Hematopoietic multipotent progenitor cell treated with erythropoietin and hydrocortisone succinate and interleukin-3 and kit ligand, for 17 days (in vitro differentiated cells): ENCODE measurements at regions not wholly inside any gene's neighbourhood (a gene's known extent, or its start where the extent isn't known, plus 50 kb on each side); places are given as distances from the start of the nearest gene placed in this dataset.

Experiments used
- DNase-seq: peaks from one replicate; pipeline ENCODE4 v3.0.0-alpha.2; 2015; ENCODE audit warnings: low spot score

- no peak for DNase-seq
Observed at GRCh38 chr2:41483982-41484857, 563.6 kb upstream of the PKDCC start.

- no peak for DNase-seq
Observed at GRCh38 chr2:41484858-41485234, 563.0 kb upstream of the PKDCC start.

DNA sequence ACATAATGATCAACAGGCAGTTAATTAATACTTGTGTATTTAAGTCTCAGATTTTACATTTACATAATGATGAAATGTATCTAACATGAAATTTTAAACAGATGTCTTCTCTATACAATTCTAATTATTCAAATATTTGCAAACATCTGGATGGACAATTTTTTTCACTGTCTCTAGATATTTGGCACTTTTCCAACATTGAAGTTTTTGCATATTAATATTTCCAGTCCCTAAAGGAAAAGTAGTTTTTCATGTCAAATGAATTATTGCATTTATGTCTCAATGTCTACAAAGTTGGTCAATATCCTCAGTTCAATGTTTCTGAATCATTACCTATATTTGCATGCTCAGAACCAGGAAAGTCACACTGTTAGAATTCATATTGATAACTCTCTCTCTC, 560.9 kb upstream of the PKDCC start:
- DNase-seq, result no peak

- DNase-seq, result no peak
Observed at GRCh38 chr2:41488888-41489287, 558.9 kb upstream of the PKDCC start.

GRCh38 chr2:41489638-41490037, 558.2 kb upstream of the PKDCC start:
- DNase-seq, result no peak

DNA sequence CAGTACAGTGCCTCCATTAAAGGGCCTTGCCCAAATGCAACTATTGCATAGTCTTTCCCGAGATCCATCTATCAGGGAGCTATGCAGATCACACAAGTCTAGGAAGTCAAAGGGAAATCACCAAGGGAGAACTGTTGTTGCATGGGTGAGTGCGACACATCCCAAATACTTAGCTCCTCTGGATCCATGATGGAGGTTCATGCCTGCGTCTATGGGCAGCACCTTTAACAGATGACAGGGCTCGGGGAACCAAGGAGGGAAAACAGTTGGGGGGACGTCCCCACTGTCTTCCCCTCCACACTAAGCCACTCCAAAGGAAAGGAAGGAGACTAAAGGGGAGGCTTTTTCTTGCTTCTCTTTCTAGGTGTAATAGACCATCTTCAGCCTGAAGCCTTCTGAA, 552.8 kb upstream of the PKDCC start:
- DNase-seq, result no peak

- no peak for DNase-seq
Observed at GRCh38 chr2:41496908-41497307, 550.9 kb upstream of the PKDCC start.

DNA sequence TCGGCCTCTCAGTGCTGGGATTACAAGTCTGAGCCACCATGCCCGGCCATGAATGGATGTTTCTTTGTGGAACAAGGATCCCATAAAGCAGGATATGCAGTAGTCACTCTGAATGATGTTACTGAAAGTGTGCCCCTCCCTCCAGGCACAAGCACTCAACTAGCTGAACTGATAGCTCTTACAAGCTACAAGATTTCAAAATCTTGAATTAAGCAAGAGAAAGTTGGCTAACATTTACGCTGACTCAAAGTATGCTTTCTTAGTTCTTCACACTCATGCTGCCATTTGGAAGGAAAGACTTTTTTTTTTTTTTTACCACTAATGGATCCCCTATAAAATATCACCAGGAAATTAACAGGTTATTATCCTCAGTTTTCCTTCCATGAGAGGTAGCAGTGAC, 549.0 kb upstream of the PKDCC start:
- no peak for DNase-seq

- no peak for DNase-seq
Observed at GRCh38 chr2:41500895-41501294, 546.9 kb upstream of the PKDCC start.

DNA sequence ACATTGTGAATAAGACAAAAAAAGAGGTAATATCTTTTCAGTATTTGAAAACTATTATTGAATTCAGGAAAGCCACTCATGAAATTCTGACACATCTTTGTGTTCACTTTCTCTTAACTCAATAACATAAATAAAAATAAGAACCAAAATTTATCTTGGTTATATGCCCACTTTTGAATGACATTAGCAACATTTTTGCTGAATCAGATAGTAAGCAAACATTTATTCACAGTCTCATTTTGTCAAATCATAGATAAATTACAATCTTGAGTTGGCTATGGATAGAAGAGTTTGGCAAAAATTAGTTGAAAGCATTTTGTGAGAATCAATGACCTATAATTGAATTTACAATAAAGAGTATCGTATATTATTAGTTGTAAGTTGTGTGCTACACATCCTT, 545.1 kb upstream of the PKDCC start:
- no peak for DNase-seq

- DNase-seq, result no peak
Observed at GRCh38 chr2:41504532-41504931, 543.3 kb upstream of the PKDCC start.

DNA sequence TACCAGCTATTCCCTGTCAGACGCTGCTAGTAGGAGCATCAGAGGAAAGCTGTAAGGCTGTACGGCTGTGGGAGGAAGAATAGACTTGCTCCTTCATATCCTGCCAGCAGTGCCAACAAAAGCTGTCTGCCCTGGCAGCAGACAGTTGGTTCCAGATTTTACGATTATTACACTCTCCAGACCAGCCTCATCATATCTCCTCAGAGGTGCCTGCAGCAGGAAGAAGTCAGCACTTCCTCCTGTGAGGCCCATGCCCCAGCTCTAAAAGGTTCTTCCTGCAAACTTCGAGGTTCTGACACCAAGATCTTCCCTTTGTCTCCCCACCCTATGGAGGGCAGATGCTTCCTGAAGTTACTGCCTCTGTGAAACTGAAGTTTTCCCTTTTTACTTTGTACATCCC, 537.7 kb upstream of the PKDCC start:
- DNase-seq, result no peak

GRCh38 chr2:41521211-41521610, 526.6 kb upstream of the PKDCC start:
- no peak for DNase-seq

DNA sequence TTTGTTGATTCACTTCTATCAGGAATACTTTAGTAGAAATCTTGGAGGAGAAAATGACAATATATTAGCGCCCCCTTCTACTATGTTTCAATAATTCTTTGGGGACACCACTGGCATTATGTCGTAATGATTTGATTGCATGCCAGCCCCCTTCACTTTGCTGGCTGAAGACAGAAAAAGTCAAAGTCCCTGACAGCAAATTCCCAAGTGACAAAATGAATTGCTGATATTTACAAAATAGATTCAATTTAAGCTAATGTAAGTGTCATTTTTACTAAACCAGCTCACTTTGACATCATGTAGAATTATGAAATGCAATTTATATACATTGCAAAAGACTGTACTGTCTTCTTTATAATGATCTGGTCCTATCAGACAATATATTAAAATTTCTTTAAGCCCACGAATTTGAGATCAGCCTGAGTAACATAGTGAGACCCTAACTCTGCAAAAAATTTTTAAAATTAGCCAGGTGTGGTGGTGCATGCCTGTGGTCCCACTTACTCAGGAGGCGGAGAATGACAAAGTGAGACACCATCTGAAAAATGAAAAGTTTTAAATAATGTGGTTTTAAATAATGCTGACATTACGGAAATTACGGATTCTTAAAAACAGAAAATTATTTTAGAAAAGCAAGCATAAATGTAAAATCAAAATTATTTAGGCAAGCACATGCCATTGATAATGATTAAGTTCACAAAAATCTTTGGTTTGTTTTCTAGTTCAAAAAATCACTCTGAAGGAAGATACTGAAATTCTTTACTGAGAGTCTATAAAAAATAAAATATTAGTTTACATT, 520.1 kb upstream of the PKDCC start:
- no peak for DNase-seq

DNA sequence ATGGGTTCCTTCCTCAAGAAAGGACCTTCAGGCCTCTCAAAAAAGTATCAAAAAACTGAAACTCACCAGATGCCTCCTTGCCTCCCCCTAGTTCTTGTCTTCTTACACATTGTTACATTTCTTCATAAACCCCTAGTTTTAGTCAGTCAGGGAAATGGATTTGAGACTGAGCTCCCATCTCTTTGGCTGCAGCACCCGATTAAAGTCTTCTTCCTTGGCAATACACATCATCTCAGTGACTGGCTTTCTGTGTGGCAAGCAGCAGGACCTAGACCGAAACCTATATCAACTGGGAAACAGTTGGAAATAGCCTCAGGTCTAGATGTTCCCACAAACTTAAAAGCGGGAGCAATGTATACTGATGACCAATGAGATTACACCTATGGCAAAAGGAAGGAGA, 512.2 kb upstream of the PKDCC start:
- no peak for DNase-seq

- no peak for DNase-seq
Observed at GRCh38 chr2:41540272-41540998, 507.4 kb upstream of the PKDCC start.

- no peak for DNase-seq
Observed at GRCh38 chr2:41543726-41544125, 504.1 kb upstream of the PKDCC start.

DNA sequence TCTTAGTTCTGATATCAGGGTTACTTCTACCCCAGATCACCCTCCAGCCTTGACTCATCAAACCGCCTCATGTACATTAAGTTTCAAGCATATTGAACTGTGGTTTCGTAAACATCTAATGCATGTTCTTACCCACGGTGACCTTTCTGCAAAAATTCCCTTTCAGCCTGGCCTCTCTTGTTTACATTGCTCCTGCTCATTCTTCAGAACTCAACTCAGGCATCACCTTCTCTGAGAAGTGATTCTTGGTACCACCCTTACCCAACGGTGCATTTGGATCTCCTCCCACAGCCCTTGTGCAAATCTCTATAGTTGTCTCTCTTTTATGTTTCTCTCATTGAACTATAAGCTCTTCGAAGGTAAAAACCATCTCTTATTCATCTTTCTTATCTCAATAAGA, 503.1 kb upstream of the PKDCC start:
- no peak for DNase-seq

GRCh38 chr2:41546031-41546430, 501.8 kb upstream of the PKDCC start:
- no peak for DNase-seq

GRCh38 chr2:41568648-41569047, 479.2 kb upstream of the PKDCC start:
- DNase-seq, result no peak

DNA sequence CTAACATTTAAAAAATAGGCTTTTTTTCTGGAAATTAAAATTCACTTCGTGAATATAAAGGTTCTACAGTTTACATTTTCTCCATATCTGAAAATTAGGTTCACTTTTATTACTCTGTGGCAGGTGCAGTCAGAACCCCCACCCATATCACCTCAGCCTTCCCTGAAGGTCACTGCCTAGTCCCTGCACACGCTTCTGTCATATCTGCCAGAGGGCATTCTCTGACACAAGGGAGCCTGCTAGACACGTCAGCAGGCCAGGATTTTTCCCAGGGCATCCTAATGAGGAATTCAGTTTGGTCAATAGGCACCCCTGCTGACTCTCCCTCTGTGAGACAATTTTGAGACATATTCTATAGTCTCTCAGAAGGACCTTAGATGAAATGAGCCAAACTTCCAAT, 475.7 kb upstream of the PKDCC start:
- DNase-seq, result no peak

- DNase-seq, result no peak
Observed at GRCh38 chr2:41576423-41576822, 471.4 kb upstream of the PKDCC start.

DNA sequence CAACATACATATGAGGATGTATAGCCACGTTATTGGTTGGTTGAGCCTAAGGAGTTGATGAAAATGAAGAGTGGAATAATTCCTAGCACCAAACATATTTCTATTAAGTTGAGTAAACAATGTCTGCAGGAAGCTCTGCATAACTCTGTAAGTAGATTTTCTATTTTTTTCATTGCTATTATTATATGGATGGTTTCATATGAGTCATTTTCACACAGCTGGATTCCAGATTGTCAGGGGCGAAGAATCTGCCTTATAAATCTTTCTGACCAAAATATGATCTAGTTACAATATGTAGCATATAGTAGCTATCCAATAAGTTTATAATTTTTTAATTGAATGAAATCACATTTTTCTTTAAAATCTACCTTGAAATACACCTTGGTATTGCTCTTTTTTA, 468.0 kb upstream of the PKDCC start:
- DNase-seq, result no peak
